Epithelial cell of proximal tubule (primary cell): ENCODE measurements at regions not wholly inside any gene's neighbourhood (a gene's known extent, or its start where the extent isn't known, plus 50 kb on each side); places are given as distances from the start of the nearest gene placed in this dataset.

Experiments used
- DNase-seq: peaks from one replicate; pipeline ENCODE4 v3.0.0-alpha.2; 2011; ENCODE audit warnings: low read depth
- H3K4me3 ChIP-seq: 2 replicates; pipeline ENCODE4 v1.5.1; 2011; ENCODE audit warnings: low read depth, mild to moderate bottlenecking, low read length
- TF ChIP-seq, protein P1 (sequence below): conservative IDR thresholded peaks from 2 replicates; pipeline ENCODE4 v1.5.1; 2012; ENCODE audit warnings: low read depth, mild to moderate bottlenecking, low read length

DNA sequence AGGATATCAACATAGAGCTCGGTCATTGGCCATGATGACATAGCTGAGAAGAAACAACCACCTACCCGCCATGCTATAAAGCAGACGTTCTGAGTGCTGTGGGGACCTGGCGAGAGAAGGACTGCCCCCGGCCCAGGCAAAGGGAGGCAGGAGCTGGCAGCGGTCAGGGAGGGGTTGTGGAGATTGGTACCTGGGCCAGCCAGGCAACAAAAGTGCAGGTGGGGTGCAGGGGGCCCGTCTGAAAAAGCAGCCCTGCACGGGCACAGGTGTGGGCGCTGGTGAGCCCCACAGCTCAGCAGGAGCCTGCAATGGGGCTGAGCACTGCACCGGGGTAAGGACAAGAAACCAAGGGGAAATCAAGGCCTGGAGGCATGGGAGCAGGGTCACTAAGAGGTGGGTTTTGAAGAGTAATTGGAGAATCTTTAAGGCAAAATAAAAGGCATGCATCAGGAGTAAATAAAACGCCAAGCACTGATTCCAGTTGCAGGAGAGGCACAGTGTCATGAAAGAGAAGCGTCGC lies 464.0 kb downstream of the EIPR1 start:
- TF ChIP-seq, protein P1, sequence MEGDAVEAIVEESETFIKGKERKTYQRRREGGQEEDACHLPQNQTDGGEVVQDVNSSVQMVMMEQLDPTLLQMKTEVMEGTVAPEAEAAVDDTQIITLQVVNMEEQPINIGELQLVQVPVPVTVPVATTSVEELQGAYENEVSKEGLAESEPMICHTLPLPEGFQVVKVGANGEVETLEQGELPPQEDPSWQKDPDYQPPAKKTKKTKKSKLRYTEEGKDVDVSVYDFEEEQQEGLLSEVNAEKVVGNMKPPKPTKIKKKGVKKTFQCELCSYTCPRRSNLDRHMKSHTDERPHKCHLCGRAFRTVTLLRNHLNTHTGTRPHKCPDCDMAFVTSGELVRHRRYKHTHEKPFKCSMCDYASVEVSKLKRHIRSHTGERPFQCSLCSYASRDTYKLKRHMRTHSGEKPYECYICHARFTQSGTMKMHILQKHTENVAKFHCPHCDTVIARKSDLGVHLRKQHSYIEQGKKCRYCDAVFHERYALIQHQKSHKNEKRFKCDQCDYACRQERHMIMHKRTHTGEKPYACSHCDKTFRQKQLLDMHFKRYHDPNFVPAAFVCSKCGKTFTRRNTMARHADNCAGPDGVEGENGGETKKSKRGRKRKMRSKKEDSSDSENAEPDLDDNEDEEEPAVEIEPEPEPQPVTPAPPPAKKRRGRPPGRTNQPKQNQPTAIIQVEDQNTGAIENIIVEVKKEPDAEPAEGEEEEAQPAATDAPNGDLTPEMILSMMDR, result no peak
- H3K4me3 ChIP-seq, result no peak overlapping the region
- no peak for DNase-seq

DNA sequence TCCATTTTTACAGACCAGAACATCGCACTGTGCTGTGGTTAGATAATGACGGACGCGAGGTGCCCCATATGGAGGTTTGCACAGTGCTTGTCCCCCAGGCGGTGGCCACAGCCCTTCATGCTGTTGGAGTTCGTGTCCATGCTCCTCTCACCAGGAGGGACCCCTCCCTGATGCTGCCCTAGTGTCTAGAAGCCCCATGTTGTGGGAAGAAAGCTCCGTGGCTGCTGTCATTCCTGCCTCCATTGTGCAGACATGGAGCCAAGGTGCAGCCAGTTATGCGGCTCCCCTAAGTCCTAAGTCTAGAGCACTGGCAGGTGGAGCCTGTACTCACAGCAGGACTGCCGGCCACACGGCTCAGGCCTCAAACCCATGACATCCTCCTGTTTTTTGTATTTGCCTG lies 464.9 kb downstream of the EIPR1 start:
- H3K4me3 ChIP-seq, result no peak overlapping the region
- no peak for DNase-seq
- TF ChIP-seq, protein P1, result no peak

DNA sequence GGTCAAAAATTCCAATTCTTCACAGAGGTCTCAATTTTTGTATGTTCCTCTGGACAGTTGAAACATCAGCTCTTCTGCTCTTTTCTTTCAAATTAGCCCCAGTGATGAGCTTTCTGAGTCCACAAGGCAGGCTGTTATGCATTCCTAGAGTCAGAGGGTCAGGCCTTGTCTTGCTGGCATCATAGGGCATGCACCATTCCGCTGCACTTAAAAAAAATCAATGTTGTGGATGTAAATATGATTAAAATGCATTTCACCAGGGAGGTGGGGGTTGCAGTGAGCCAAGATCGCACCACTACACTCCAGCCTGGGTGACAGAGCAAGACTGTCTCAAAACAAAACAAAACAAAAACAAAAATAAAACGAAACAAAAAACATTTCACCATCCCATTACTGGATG lies 465.3 kb downstream of the EIPR1 start:
- H3K4me3 ChIP-seq, result no peak overlapping the region
- TF ChIP-seq, protein P1, result no peak
- DNase-seq, result no peak

DNA sequence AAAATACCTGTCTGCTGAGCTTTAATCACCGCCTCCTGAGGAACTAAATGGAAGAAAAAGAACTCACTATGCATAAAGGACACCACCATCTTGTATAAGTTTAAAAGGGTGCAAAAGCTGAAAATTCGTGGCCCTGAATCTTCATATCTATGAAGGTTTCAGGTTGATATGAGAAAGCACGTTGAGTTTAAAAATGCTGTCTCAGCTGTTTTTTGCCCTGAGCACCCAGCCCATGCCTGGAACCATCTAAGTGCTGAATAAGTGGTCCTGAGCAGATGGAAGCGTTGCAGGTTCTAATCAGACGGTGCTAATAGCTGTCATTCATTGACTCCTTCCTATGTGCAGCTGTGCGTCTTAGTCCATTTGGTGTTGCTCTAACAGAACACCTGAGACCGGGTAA lies 467.4 kb downstream of the EIPR1 start:
- TF ChIP-seq, protein P1, result no peak
- no peak overlapping the region for H3K4me3 ChIP-seq
- no peak for DNase-seq

DNA sequence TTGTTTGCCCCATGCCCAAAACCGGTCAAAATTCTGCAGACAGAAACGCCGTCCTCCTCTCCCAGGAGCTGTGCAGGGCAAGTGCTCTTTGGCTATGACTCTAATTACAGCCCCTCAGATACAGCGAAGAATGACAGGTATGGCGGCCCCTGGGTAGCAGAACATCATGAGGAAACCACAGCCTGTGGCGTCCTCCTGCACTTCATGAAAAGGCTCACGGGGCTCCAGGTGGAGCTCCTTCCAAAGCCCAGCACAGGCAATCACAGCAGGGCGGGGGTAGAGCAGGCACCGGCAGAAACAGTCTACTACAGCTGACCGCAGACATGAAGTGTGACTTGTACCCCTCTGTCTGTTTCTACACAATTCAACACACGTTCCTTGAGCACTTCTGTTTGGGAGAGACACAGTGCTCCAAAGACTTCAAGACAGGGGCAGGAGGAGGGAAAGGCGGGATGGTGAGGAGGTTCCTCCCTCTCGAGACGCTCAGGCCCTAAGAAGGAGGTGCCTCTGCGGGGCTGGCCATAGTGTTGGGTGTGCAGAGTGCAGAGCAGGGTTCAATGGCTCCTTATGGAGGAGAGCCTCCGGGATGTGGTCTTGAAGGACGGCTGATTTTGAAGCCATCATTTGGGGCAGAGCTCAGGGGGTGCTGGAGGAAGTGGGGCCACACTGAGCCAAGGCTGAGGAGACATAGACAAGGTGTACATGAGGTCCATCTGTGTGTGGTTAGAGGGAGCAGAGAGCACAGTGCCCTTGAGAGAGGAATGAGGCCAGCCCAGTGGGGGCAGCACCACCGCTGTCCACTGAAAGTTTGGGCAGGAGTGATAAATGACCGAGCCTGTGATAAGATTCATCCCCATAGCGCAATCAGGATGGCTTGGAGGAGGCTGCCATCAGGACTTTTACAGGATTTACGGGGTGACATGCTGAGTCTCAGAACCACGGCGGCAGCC lies 468.3 kb downstream of the EIPR1 start:
- DNase-seq, result no peak

DNA sequence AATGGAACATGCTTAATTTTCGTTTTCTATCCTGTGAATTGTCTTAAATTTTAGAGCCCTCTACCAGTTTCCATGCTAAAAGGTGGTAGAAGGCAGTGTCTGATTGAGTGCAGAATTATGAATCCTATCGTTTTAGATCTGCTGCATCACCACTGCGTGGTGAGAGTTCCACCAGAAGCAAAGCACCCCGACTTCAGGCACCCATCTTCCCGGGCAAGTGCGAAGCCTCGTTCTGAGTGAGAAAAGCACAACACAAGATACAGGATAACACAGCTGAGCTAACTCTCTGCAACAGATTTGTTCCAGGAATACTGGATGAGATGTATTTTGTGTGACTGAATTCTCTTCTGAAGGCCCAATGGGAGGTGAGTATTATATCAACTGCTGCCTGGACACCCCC lies 471.5 kb downstream of the EIPR1 start:
- TF ChIP-seq, protein P1, result no peak
- no peak overlapping the region for H3K4me3 ChIP-seq
- DNase-seq, result no peak

More for the DNA sequence above, 468.3 kb downstream of the EIPR1 start:
- TF ChIP-seq, protein P1, result no peak
- H3K4me3 ChIP-seq, result no peak overlapping the region
